ENCODE measurements at regions not wholly inside any gene's neighbourhood (a gene's known extent, or its start where the extent isn't known, plus 50 kb on each side); places are given as distances from the start of the nearest gene placed in this dataset.
"Not testable (repeated sequence)": the region's sequence is repeated elsewhere in the genome, so short reads cannot be mapped to it uniquely, and the experiment has no call there.

- H3K4me3 Mint-ChIP-seq; ATAC-seq (replicated peaks; ENCODE audit: extremely low read depth, poor library complexity, severe bottlenecking); H3K36me3 Mint-ChIP-seq (ENCODE audit: insufficient read depth); H3K27ac Mint-ChIP-seq (ENCODE audit: low read depth); H3K9me3 Mint-ChIP-seq; H3K4me1 Mint-ChIP-seq; DNase-seq (ENCODE audit: low spot score in 2 of 2): not testable (repeated sequence)
- H3K27me3 Mint-ChIP-seq: peaks cover 21% of the 10 kb centered on the region
Observed at GRCh38 chr6:106857310-106857709, 117.2 kb downstream of the CD24 start.

- no peak overlapping the region for H3K4me3 Mint-ChIP-seq
- H3K9me3 Mint-ChIP-seq: no peaks in the 10 kb centered on the region
- DNase-seq (ENCODE audit: low spot score in 2 of 2): no peak
- H3K27me3 Mint-ChIP-seq: peaks cover 23% of the 10 kb centered on the region
- H3K27ac Mint-ChIP-seq (ENCODE audit: low read depth): no peak overlapping the region
- no peak for ATAC-seq (replicated peaks; ENCODE audit: extremely low read depth, poor library complexity, severe bottlenecking)
- no peaks in the 10 kb centered on the region for H3K4me1 Mint-ChIP-seq
- no peaks in the 10 kb centered on the region for H3K36me3 Mint-ChIP-seq (ENCODE audit: insufficient read depth)
Observed at GRCh38 chr6:106856227-106856874, 118.2 kb downstream of the CD24 start.

- Mint-ChIP-seq H3K27ac (ENCODE audit: low read depth) (no peak overlapping the region), H3K36me3 (ENCODE audit: insufficient read depth) (no peaks in the 10 kb centered on the region), H3K27me3 (peaks cover 23% of the 10 kb centered on the region), H3K4me1 (no peaks in the 10 kb centered on the region), H3K4me3 (no peak overlapping the region), H3K9me3 (no peaks in the 10 kb centered on the region)
- DNase-seq (ENCODE audit: low spot score in 2 of 2): no peak
- no peak for ATAC-seq (replicated peaks; ENCODE audit: extremely low read depth, poor library complexity, severe bottlenecking)
Observed at GRCh38 chr6:106855117-106855516, 119.4 kb downstream of the CD24 start.

- no peaks in the 10 kb centered on the region for H3K9me3 Mint-ChIP-seq
- H3K27ac Mint-ChIP-seq (ENCODE audit: low read depth): no peak overlapping the region
- H3K36me3 Mint-ChIP-seq (ENCODE audit: insufficient read depth): no peaks in the 10 kb centered on the region
- no peaks in the 10 kb centered on the region for H3K4me1 Mint-ChIP-seq
- H3K4me3 Mint-ChIP-seq: no peak overlapping the region
- no peak for DNase-seq (ENCODE audit: low spot score in 2 of 2)
- no peak for ATAC-seq (replicated peaks; ENCODE audit: extremely low read depth, poor library complexity, severe bottlenecking)
- peaks cover 18% of the 10 kb centered on the region for H3K27me3 Mint-ChIP-seq
Observed at GRCh38 chr6:106849676-106850332, 124.7 kb downstream of the CD24 start.

- no peak for ATAC-seq (replicated peaks; ENCODE audit: extremely low read depth, poor library complexity, severe bottlenecking)
- H3K36me3 Mint-ChIP-seq (ENCODE audit: insufficient read depth): no peaks in the 10 kb centered on the region
- H3K4me1 Mint-ChIP-seq: no peaks in the 10 kb centered on the region
- H3K27me3 Mint-ChIP-seq: peaks cover 12% of the 10 kb centered on the region
- H3K4me3 Mint-ChIP-seq: no peak overlapping the region
- no peak overlapping the region for H3K27ac Mint-ChIP-seq (ENCODE audit: low read depth)
- no peak for DNase-seq (ENCODE audit: low spot score in 2 of 2)
- H3K9me3 Mint-ChIP-seq: no peaks in the 10 kb centered on the region
Observed at GRCh38 chr6:106849120-106849519, 125.4 kb downstream of the CD24 start.

GRCh38 chr6:106847116-106847515, 127.4 kb downstream of the CD24 start:
- peaks cover 2% of the 10 kb centered on the region for H3K36me3 Mint-ChIP-seq (ENCODE audit: insufficient read depth)
- H3K27me3 Mint-ChIP-seq: peaks cover 25% of the 10 kb centered on the region
- H3K27ac Mint-ChIP-seq (ENCODE audit: low read depth): no peak overlapping the region
- peak in 1 of 2 donors; percentile 5 for DNase-seq (ENCODE audit: low spot score in 2 of 2)
- no peak for ATAC-seq (replicated peaks; ENCODE audit: extremely low read depth, poor library complexity, severe bottlenecking)
- H3K4me1 Mint-ChIP-seq: no peaks in the 10 kb centered on the region
- no peak overlapping the region for H3K4me3 Mint-ChIP-seq
- H3K9me3 Mint-ChIP-seq: no peaks in the 10 kb centered on the region

- Mint-ChIP-seq H3K27me3 (peaks cover 28% of the 10 kb centered on the region), H3K36me3 (ENCODE audit: insufficient read depth) (peaks cover 2% of the 10 kb centered on the region), H3K9me3 (no peaks in the 10 kb centered on the region), H3K27ac (ENCODE audit: low read depth) (no peak overlapping the region), H3K4me3 (no peak overlapping the region), H3K4me1 (no peaks in the 10 kb centered on the region)
- ATAC-seq (replicated peaks; ENCODE audit: extremely low read depth, poor library complexity, severe bottlenecking): no peak
- no peak for DNase-seq (ENCODE audit: low spot score in 2 of 2)
Observed at GRCh38 chr6:106844930-106845329, 129.6 kb downstream of the CD24 start.

- ATAC-seq (replicated peaks; ENCODE audit: extremely low read depth, poor library complexity, severe bottlenecking): no peak
Observed at GRCh38 chr6:106832766-106833510, 141.6 kb downstream of the CD24 start.

GRCh38 chr6:106830930-106831329, 143.6 kb downstream of the CD24 start:
- DNase-seq (ENCODE audit: low spot score in 2 of 2) (no peak), ATAC-seq (replicated peaks; ENCODE audit: extremely low read depth, poor library complexity, severe bottlenecking) (no peak)
- Mint-ChIP-seq H3K9me3 (no peaks in the 10 kb centered on the region), H3K27ac (ENCODE audit: low read depth) (no peak overlapping the region), H3K4me1 (no peaks in the 10 kb centered on the region), H3K36me3 (ENCODE audit: insufficient read depth) (no peaks in the 10 kb centered on the region), H3K4me3 (no peak overlapping the region), H3K27me3 (peaks cover 39% of the 10 kb centered on the region)

More at GRCh38 chr6:106832766-106833510, 141.6 kb downstream of the CD24 start:
- Mint-ChIP-seq H3K27ac (ENCODE audit: low read depth) (no peak overlapping the region), H3K9me3 (no peaks in the 10 kb centered on the region), H3K27me3 (peaks cover 53% of the 10 kb centered on the region), H3K4me3 (no peak overlapping the region), H3K4me1 (no peaks in the 10 kb centered on the region), H3K36me3 (ENCODE audit: insufficient read depth) (no peaks in the 10 kb centered on the region)
- no peak for DNase-seq (ENCODE audit: low spot score in 2 of 2)

- ATAC-seq (replicated peaks; ENCODE audit: extremely low read depth, poor library complexity, severe bottlenecking) (no peak), DNase-seq (ENCODE audit: low spot score in 2 of 2) (no peak)
- Mint-ChIP-seq H3K4me1 (no peaks in the 10 kb centered on the region), H3K27ac (ENCODE audit: low read depth) (no peak overlapping the region), H3K27me3 (peaks cover 25% of the 10 kb centered on the region), H3K36me3 (ENCODE audit: insufficient read depth) (no peaks in the 10 kb centered on the region), H3K4me3 (no peak overlapping the region), H3K9me3 (no peaks in the 10 kb centered on the region)
Observed at GRCh38 chr6:106829451-106829850, 145.1 kb downstream of the CD24 start.

- no peak for ATAC-seq (replicated peaks; ENCODE audit: extremely low read depth, poor library complexity, severe bottlenecking)
- Mint-ChIP-seq H3K4me1 (no peaks in the 10 kb centered on the region), H3K27me3 (peaks cover 22% of the 10 kb centered on the region), H3K27ac (ENCODE audit: low read depth) (no peak overlapping the region), H3K4me3 (no peak overlapping the region), H3K9me3 (no peaks in the 10 kb centered on the region), H3K36me3 (ENCODE audit: insufficient read depth) (no peaks in the 10 kb centered on the region)
- DNase-seq (ENCODE audit: low spot score in 2 of 2): no peak
Observed at GRCh38 chr6:106827081-106827480, 147.4 kb downstream of the CD24 start.

- Mint-ChIP-seq H3K27me3 (peaks cover 33% of the 10 kb centered on the region), H3K36me3 (ENCODE audit: insufficient read depth) (no peaks in the 10 kb centered on the region), H3K4me3 (no peak overlapping the region), H3K9me3 (no peaks in the 10 kb centered on the region), H3K4me1 (no peaks in the 10 kb centered on the region), H3K27ac (ENCODE audit: low read depth) (no peak overlapping the region)
- DNase-seq (ENCODE audit: low spot score in 2 of 2) (no peak), ATAC-seq (replicated peaks; ENCODE audit: extremely low read depth, poor library complexity, severe bottlenecking) (no peak)
Observed at GRCh38 chr6:106825156-106825555, 149.4 kb downstream of the CD24 start.

Data from central memory CD8-positive, alpha-beta T cell (primary cell).